Renal pelvis (tissue), 1 donor: ENCODE measurements at regions not wholly inside any gene's neighbourhood (a gene's known extent, or its start where the extent isn't known, plus 50 kb on each side); places are given as distances from the start of the nearest gene placed in this dataset.
A peak's percentile ranks its signal among the peaks of the same experiment; 100 is the strongest.
"Not testable (repeated sequence)": the region's sequence is repeated elsewhere in the genome, so short reads cannot be mapped to it uniquely, and the experiment has no call there.

Experiments
- DNase-seq: peaks from one replicate; pipeline ENCODE4 v3.0.0-alpha.2; 2013

DNA sequence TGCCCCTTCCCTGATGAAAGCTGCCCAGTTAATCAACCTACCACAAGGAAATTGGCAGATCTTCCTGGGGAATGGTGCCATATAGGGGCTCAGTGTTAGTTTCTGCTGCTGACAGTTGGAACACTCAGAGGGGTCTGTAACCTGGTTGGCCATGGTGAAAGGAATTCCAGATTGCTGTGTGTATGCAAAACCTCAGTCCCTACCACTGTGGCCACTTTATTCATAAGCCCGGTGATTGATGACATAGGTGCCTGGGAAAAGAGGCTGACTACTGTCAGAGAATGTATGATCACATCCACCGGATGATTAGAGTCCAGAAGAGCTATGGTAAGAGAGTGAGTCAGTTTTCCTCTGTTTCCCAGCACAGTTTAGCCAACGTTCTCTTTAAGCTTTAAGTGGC, 363.9 kb upstream of the NPAP1 start:
- not testable (repeated sequence) for DNase-seq

DNA sequence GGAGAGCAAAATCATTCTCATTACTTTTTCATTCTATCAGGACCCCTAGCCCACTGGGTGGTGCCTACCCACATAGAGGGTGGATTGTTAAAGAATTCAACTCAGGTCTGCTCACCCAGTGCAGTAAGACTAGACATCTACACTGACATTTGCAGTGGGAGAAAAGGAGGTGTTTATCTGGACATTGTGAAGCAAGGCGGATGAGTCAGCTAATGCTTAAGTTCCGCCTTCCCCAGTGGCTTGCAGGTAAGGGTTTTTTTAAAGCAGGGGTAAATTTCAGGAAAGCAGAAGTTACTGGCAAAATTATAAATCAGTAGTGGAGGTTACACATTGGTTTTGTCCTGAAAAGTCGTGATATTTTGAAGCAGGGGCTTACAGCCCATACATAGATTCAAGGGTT, 359.2 kb upstream of the NPAP1 start:
- not testable (repeated sequence) for DNase-seq

GRCh38 chr15:24318981-24319380, 356.6 kb upstream of the NPAP1 start:
- DNase-seq, result no peak

DNA sequence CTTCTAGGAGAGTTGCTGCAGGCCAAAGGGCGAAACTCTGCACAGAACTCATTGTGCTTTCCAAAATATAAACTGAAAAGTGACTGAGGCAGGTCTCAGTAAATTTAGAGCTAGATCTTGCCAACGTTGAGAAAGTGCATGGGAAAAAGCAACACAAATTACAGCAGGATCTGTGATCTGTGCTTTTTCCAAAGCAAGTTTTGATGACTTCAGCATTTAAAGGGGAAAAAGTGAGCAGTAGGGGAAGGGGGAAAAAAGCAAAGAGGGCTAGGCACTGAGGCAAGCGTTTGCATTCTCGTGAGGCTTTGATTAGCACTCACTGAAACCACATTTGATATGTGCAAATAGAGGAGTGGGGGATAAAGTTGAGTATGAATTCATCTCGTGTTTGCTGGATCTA, 351.5 kb upstream of the NPAP1 start:
- DNase-seq, result not testable (repeated sequence)

DNA sequence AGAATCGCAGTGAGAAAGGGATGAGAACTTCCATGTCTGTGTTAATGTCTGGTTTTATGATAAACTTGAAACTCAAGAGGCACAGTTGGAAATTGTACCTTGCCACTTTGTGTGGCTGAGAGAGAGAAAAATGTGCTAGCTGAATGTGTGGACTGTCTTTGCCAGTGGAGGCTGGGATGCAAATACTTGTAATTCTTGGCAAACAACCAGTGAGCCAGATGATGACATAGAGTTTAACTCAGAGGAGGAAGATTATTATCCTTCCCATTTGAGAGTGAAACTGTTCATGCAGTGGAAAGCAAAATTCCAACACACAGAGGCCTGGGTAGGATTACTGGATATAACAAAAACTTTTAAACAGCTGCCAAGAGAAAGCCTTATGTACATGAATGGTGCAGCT, 349.1 kb upstream of the NPAP1 start:
- peak; percentile 27 for DNase-seq

- DNase-seq, result not testable (repeated sequence)
Measured at GRCh38 chr15:24331964-24332363, 343.6 kb upstream of the NPAP1 start.

- not testable (repeated sequence) for DNase-seq
Measured at GRCh38 chr15:24341876-24342275, 333.7 kb upstream of the NPAP1 start.

DNA sequence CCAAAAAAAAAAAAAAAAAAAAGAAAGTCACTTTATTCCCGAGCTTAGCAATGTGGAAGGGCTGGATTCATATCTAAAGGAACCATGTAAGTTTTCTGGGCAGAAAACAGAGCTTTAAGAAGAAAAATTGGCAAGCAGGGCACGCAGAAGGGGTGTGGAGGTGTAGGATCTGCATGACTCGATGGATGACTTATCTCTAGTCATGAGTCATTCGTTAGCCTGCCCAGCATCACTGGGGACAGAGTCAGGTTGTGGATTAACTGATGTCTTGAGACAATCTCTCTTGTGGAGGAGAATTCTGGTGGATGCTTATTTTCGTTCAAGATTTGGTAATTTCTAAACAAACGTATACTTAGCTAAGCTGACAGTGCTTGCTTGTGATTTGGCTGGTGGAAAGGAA, 322.8 kb upstream of the NPAP1 start:
- not testable (repeated sequence) for DNase-seq

GRCh38 chr15:24381103-24381502, 294.5 kb upstream of the NPAP1 start:
- DNase-seq, result not testable (repeated sequence)

DNA sequence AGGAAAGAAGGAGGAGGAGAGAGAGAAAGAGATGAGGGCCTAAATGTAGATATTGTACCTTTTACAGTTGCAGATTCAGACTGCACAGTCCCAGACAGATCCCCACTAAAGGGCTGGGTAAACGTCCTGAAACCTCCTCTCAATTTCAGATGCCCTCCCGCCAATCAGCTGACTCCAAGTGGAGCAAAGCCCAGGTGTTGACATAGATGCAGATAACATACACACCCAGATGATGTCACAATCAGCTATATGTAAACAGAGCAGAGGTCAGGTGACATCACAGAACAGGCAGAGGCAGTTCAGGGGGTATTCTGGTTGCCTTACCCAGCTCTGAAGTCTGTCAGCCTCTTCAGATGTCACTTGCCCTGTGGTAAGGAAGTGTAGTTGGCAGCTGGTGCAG, 290.3 kb upstream of the NPAP1 start:
- DNase-seq, result not testable (repeated sequence)

DNA sequence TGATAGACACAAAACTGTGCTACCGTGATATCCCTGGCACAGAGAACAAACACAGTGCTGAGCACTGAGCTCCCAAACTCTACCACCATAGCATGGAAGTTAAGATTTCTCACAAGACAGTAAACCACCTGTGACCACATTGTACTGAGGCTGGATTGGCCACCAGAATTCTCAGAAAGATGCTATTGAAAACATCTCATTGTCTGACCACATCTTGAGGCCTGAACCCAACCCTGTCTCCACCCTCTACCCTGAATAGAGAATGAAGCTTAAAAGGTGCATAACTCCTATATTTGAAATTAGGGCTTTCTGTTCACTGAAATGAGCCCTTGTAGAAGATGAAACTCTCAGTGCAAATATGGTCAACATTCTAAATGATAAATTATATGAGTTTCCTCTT, 281.3 kb upstream of the NPAP1 start:
- no peak for DNase-seq

- not testable (repeated sequence) for DNase-seq
Measured at GRCh38 chr15:24412649-24413048, 262.9 kb upstream of the NPAP1 start.

GRCh38 chr15:24426286-24427054, 249.1 kb upstream of the NPAP1 start:
- DNase-seq, result not testable (repeated sequence)

DNA sequence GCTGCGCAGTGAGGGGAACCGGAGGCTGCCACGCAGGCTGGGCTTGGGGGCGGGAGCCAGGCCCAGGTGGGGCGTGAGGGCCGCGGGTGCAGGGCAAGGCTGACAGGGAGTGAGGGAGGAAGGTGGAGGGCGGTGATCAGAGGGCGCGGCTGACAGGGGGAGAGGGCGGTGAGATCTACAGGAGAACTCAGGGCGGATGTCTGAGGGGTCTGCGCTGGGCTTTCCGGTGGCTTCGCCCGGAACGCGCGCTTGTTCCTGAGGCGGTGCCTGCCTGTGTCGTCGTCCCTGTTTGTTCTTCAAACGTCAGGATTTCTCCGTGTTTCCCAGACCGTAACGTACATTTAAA, 248.5 kb upstream of the NPAP1 start:
- not testable (repeated sequence) for DNase-seq

- not testable (repeated sequence) for DNase-seq
Measured at GRCh38 chr15:24435075-24435820, 240.3 kb upstream of the NPAP1 start.

DNA sequence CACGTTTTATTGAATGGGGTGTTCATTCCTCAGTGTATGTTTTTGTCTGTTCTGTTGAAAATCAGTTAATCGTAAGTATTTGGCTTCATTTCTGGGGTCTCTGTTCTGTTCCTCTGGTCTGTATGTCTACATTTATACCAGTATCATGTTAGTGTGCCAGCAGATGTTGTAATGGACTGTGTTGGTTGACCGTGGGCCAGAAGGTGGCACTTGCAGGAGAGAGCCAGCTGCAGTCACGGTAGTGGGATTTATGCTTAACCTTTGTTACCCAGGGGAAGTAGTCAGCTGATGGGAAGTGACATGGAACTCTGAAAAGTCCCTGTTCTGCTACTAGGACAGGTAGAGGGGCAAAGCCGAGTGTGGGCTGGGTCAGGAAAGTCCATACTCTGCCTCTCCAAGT, 238.3 kb upstream of the NPAP1 start:
- not testable (repeated sequence) for DNase-seq

GRCh38 chr15:24437735-24438134, 237.8 kb upstream of the NPAP1 start:
- not testable (repeated sequence) for DNase-seq

GRCh38 chr15:24477107-24478025, 198.2 kb upstream of the NPAP1 start:
- not testable (repeated sequence) for DNase-seq

DNA sequence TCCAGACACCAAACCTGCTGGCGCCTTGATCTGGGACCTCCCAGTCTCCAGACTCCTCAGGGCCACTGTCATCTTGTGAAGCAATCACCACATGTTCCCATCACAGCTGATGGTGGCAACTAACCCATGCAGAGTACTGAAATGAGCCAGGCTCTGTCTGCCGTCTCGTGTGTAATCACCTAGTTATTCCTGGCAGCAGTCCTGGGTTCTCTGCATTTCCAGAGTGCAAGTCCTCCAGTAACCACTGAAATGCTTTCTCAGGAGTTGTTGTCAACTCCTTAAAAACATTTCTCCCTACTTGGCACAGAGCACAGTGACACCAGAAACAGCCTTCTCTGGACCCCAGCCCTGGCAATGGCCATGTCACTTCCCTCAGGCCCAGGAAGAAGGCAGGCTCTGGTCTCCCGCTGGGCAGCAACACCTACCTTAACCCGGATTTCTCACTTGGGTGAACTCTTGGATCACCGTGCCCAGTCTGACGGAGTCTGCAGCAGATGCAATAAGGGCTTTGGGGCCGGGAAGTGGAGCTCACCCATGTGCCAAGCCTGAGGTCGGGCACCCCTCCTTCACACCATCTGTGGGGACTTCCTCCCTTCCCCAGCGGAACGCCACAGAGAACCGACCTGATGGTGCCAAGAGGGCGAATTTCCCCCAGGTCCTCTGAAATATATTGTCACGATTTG, 189.5 kb upstream of the NPAP1 start:
- not testable (repeated sequence) for DNase-seq

- DNase-seq, result not testable (repeated sequence)
Measured at GRCh38 chr15:24488164-24488907, 187.2 kb upstream of the NPAP1 start.

DNA sequence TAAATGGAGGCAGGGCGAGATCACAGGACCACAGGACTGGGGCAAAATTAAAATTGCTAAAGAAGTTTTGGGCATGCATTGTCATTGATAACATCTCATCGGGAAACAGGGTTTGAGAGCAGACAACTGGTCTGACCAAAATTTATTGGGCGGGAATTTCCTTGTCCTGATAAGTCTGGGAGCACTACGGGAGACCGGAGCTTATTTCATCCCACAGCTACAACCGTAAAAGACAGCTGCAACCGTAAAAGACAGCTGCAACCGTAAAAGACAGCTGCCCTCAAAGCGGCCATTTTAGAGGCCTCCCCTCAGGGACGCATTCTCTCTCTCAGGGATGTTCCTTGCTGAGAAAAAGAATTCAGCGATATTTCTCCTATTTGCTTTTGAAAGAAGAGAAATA, 170.4 kb upstream of the NPAP1 start:
- DNase-seq, result not testable (repeated sequence)
